Ishikawa (cell line): ENCODE measurements at regions not wholly inside any gene's neighbourhood (a gene's known extent, or its start where the extent isn't known, plus 50 kb on each side); places are given as distances from the start of the nearest gene placed in this dataset.

Experiments used
- CEBPB ChIP-seq: IDR thresholded peaks from 2 replicates; pipeline ENCODE4 v1.6.1; 2012
- CREB1 ChIP-seq: IDR thresholded peaks from 2 replicates; pipeline ENCODE4 v1.6.1; 2012; ENCODE audit warnings: low read depth
- EGR1 ChIP-seq: IDR thresholded peaks from 2 replicates; pipeline ENCODE4 v1.6.1; 2012
- EP300 ChIP-seq: IDR thresholded peaks from 2 replicates; pipeline ENCODE4 v1.6.1; 2012; ENCODE audit warnings: borderline replicate concordance
- FOXM1 ChIP-seq: IDR thresholded peaks from 2 replicates; pipeline ENCODE4 v1.6.1; 2012; ENCODE audit warnings: low read depth, borderline replicate concordance
- MAX ChIP-seq: IDR thresholded peaks from 2 replicates; pipeline ENCODE4 v1.6.1; 2012
- NFIC ChIP-seq: IDR thresholded peaks from 2 replicates; pipeline ENCODE4 v1.6.1; 2012
- RAD21 ChIP-seq: IDR thresholded peaks from 2 replicates; pipeline ENCODE4 v1.6.1; 2012; ENCODE audit warnings: low read depth
- REST ChIP-seq: IDR thresholded peaks from 2 replicates; pipeline ENCODE4 v1.6.1; 2012; ENCODE audit warnings: low read depth, mild to moderate bottlenecking
- TAF1 ChIP-seq: IDR thresholded peaks from 2 replicates; pipeline ENCODE4 v1.6.1; 2012; ENCODE audit warnings: low read depth, mild to moderate bottlenecking
- TCF12 ChIP-seq: IDR thresholded peaks from 2 replicates; pipeline ENCODE4 v1.6.1; 2012; ENCODE audit warnings: low read depth
- TEAD4 ChIP-seq: IDR thresholded peaks from 2 replicates; pipeline ENCODE4 v1.6.1; 2012
- USF1 ChIP-seq: IDR thresholded peaks from 2 replicates; pipeline ENCODE4 v1.6.1; 2012
- YY1 ChIP-seq: IDR thresholded peaks from 2 replicates; pipeline ENCODE4 v1.6.1; 2012; ENCODE audit warnings: low read depth
- ZBTB7A ChIP-seq: IDR thresholded peaks from 2 replicates; pipeline ENCODE4 v1.6.1; 2012; ENCODE audit warnings: low read depth

GRCh38 chr3:159739969-159740368, 248.7 kb upstream of the IL12A start:
- no peak for TF ChIP-seq ZBTB7A
- no peak for TF ChIP-seq CEBPB
- TF ChIP-seq TCF12: no peak
- no peak for TF ChIP-seq EP300
- no peak for TF ChIP-seq MAX
- TF ChIP-seq RAD21: no peak
- no peak for TF ChIP-seq NFIC
- no peak for TF ChIP-seq FOXM1
- TF ChIP-seq CREB1: no peak
- TF ChIP-seq TAF1: no peak
- TF ChIP-seq TEAD4: no peak
- TF ChIP-seq USF1: no peak
- TF ChIP-seq REST: no peak
- TF ChIP-seq EGR1: no peak
- TF ChIP-seq YY1: no peak

- TF ChIP-seq RAD21 (no peak), CREB1 (no peak), TCF12 (no peak), REST (no peak), TEAD4 (no peak), YY1 (no peak)
Measured at GRCh38 chr3:159741281-159741680, 247.4 kb upstream of the IL12A start.

- TF ChIP-seq TAF1 (no peak), MAX (no peak), CEBPB (no peak), NFIC (no peak), RAD21 (no peak), USF1 (no peak), FOXM1 (no peak), YY1 (no peak), TEAD4 (no peak), EGR1 (no peak), REST (no peak), ZBTB7A (no peak), EP300 (no peak), TCF12 (no peak), CREB1 (no peak)
Measured at GRCh38 chr3:159748425-159748824, 240.2 kb upstream of the IL12A start.

GRCh38 chr3:159749406-159749805, 239.2 kb upstream of the IL12A start:
- TF ChIP-seq EGR1: no peak
- no peak for TF ChIP-seq MAX
- TF ChIP-seq REST: no peak
- no peak for TF ChIP-seq TCF12
- TF ChIP-seq CREB1: no peak
- no peak for TF ChIP-seq RAD21
- TF ChIP-seq ZBTB7A: no peak
- TF ChIP-seq EP300: no peak
- no peak for TF ChIP-seq USF1
- TF ChIP-seq FOXM1: no peak
- TF ChIP-seq TAF1: no peak
- TF ChIP-seq YY1: no peak
- TF ChIP-seq CEBPB: no peak
- no peak for TF ChIP-seq TEAD4
- no peak for TF ChIP-seq NFIC
